Large intestine (tissue), 3 donors: ENCODE measurements at regions not wholly inside any gene's neighbourhood (a gene's known extent, or its start where the extent isn't known, plus 50 kb on each side); places are given as distances from the start of the nearest gene placed in this dataset.
"Not testable (repeated sequence)": the region's sequence is repeated elsewhere in the genome, so short reads cannot be mapped to it uniquely, and the experiment has no call there.

ENCODE experiments used
- DNase-seq, 2 donors: peaks; one replicate each; pipeline versions ENCODE4 v3.0.0 to v3.0.0-alpha.2; 2013
- H3K27ac ChIP-seq: one replicate; pipeline ENCODE4 v1.5.1; 2013; ENCODE audit warnings: low read length
- H3K27me3 ChIP-seq: 2 replicates; pipeline ENCODE4 v1.6.1; 2013; ENCODE audit warnings: low read length; ENCODE audit not compliant: control insufficient read depth, insufficient read depth
- H3K36me3 ChIP-seq: 2 replicates; pipeline ENCODE4 v1.6.1; 2013; ENCODE audit warnings: low read length; ENCODE audit not compliant: control insufficient read depth, insufficient read depth
- H3K4me1 ChIP-seq: one replicate; pipeline ENCODE4 v1.6.1; 2013; ENCODE audit warnings: low read length; ENCODE audit not compliant: control insufficient read depth, insufficient read depth
- H3K4me3 ChIP-seq: one replicate; pipeline ENCODE4 v1.5.1; 2013; ENCODE audit warnings: low read length
- H3K9me3 ChIP-seq: one replicate; pipeline ENCODE4 v1.6.1; 2013; ENCODE audit warnings: mild to moderate bottlenecking, low read depth, low read length, moderate library complexity; ENCODE audit not compliant: control insufficient read depth
- WGBS: methylation state at CpG from one replicate; pipeline ENCODE4 v1.1.5; 2013; ENCODE audit warnings: low lambda C conversion rate; ENCODE audit not compliant: insufficient coverage; 5-methylcytosine and 5-hydroxymethylcytosine counted together

DNA sequence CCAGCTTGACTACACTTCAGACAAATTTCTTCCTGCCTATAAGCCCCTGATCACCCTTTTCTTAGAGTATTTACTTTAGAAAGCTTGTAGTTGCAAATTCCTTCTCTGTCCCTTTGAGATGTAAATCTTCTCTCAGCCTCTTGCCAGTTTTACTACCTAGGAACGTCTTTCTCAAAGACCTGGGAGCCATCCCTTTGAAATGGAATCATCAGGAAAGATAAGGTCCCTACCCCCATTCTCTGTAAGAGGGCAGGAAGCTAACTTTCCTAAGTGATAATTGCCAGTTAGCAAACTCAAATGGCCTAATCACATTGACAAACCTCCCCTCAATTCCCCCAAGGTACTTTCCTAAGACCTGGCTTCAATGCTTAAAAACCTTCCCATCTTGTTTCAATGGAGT, 304.5 kb downstream of the MDFIC start:
- no peaks in the 10 kb centered on the region for H3K9me3 ChIP-seq
- H3K27me3 ChIP-seq = no peaks in the 10 kb centered on the region
- no peaks in the 10 kb centered on the region for H3K36me3 ChIP-seq
- no CpG with 5 or more reads among the region's 1 CpG for WGBS
- H3K4me3 ChIP-seq = no peak overlapping the region
- no peak overlapping the region for H3K27ac ChIP-seq
- H3K4me1 ChIP-seq = no peaks in the 10 kb centered on the region
- DNase-seq = no peak

DNA sequence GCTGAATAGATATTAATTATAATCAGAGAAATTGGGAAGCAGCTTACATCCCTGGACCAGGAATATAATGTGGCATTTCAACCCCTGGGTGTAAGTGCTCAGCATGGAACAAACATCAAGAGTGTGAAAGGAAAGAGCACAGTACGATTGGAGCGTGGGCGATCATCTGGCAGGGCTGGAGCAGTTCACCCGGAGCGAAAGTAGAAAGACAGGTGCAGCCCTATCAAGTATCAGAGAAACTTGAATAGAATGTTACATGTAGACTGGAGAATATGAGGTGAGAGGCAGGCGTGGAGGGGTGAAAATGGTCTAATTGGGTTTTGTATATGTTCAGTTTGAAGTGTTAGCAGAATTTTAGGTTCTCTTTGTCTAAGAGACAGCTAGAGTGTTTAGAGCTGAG, 303.0 kb downstream of the MDFIC start:
- WGBS = no CpG with 5 or more reads among the region's 6 CpGs
- Histone ChIP-seq H3K36me3 (no peaks in the 10 kb centered on the region), H3K9me3 (no peaks in the 10 kb centered on the region), H3K4me1 (no peaks in the 10 kb centered on the region), H3K27me3 (no peaks in the 10 kb centered on the region), H3K27ac (no peak overlapping the region), H3K4me3 (no peak overlapping the region)
- no peak for DNase-seq

DNA sequence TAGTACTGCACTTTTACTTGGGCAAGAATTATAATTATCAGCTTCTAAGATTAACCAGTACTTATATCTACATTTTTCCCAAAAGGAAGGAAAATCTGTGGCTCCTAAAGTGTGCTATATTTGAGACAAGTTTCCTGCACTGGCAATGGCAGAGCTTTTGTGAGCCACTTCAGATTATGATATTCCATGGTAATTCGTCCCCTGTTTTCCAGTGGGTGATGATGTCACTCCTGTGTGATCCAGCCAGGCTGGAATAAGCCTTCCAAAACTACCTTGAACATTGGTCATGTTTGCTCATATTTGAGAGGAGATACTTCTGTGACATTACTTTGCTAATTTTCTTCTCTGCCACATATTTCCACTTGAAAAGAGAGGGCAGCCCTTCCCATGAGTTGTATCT, 302.1 kb downstream of the MDFIC start:
- no CpG with 5 or more reads among the region's 1 CpG for WGBS
- H3K27ac ChIP-seq = no peak overlapping the region
- H3K36me3 ChIP-seq = no peaks in the 10 kb centered on the region
- DNase-seq = no peak
- no peaks in the 10 kb centered on the region for H3K4me1 ChIP-seq
- no peaks in the 10 kb centered on the region for H3K27me3 ChIP-seq
- no peaks in the 10 kb centered on the region for H3K9me3 ChIP-seq
- no peak overlapping the region for H3K4me3 ChIP-seq

DNA sequence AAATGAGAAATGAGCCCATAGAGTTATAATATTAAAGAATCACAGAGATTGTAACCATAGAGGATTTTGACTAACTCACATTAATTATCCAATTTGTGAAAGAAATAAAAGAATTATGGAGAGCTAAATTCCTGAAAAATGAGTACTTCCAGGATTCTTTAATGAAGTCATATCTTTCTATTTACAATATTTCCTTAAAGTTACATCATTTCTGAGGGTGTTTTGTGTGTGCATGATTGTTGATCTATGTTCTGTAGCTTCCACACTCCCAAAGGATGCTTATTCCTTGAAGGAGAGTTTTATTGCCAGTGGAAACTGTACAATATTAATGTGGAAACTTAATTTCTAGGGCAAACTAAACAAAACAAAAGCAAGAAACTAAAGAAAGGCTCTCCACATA, 299.6 kb downstream of the MDFIC start:
- no peaks in the 10 kb centered on the region for H3K4me1 ChIP-seq
- H3K36me3 ChIP-seq = no peaks in the 10 kb centered on the region
- no peak for DNase-seq

DNA sequence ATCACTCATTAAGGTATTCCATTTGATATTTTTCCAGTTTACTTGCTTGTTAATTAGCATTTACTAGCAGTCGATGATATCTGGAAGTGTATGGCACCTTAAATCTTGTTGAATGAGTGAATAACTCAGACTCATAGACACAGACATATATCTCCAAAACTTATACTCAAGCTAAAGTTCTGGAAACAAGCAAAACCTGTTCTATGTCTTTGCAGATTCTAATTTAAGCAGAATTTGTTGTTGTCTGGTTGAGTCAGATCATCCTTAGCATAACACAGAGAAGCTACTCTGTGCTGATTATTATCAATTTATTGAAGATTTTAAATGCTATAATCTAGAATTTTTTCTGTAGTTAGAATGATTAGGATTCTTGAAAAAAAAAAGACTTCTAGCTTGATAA, 296.2 kb downstream of the MDFIC start:
- no peaks in the 10 kb centered on the region for H3K36me3 ChIP-seq
- no peaks in the 10 kb centered on the region for H3K4me1 ChIP-seq
- no peak overlapping the region for H3K27ac ChIP-seq
- H3K9me3 ChIP-seq = no peaks in the 10 kb centered on the region
- no peaks in the 10 kb centered on the region for H3K27me3 ChIP-seq
- no CpG with 5 or more reads among the region's 1 CpG for WGBS
- no peak overlapping the region for H3K4me3 ChIP-seq
- no peak for DNase-seq

More for the DNA sequence above, 299.6 kb downstream of the MDFIC start:
- H3K27me3 ChIP-seq = no peaks in the 10 kb centered on the region
- no peaks in the 10 kb centered on the region for H3K9me3 ChIP-seq
- H3K27ac ChIP-seq = no peak overlapping the region
- H3K4me3 ChIP-seq = no peak overlapping the region

DNA sequence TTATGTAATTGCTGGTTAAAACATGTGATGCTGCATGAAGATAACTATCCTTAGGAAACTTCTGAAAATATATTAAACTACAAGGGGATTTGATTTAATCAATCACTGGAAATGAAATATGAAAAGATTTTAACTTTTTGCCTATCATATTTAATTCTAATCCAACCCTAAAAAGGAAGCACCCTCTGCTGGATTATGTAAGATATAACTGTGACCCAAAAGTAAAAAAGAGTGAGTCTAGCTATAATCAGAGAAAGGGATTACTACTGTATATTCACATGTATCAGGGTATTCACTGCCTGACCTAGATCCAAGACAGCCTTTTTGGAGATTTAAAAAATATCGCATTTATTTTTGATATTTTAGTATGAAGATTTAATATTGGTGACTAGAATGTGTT, 295.5 kb downstream of the MDFIC start:
- Histone ChIP-seq H3K36me3 (no peaks in the 10 kb centered on the region), H3K27ac (no peak overlapping the region), H3K27me3 (no peaks in the 10 kb centered on the region), H3K4me1 (no peaks in the 10 kb centered on the region), H3K9me3 (no peaks in the 10 kb centered on the region), H3K4me3 (no peak overlapping the region)
- no CpG with 5 or more reads among the region's 1 CpG for WGBS
- DNase-seq = no peak

DNA sequence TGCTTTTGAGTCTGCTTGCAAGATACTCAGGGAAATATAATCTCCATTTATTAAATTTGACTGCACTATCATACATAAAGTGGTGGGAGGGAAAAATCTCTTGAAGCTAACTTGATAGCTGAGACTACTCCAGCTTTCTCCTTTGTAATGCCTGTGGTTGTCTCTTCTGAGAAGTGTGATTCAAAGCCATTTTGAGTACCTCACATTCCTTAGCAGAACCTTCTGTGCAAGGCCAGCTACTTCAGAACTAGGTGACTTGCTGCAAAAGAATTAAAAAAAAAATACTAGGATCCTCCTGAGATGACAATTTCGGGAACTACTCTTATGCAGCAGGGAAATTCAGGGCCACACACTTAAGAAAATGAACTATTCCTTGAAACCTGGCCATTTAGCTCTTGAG, 294.8 kb downstream of the MDFIC start:
- H3K4me3 ChIP-seq = no peak overlapping the region
- no peak for DNase-seq
- no peaks in the 10 kb centered on the region for H3K27me3 ChIP-seq
- no peaks in the 10 kb centered on the region for H3K9me3 ChIP-seq
- WGBS = 100% methylated on average over 1 of the region's 1 CpG
- no peaks in the 10 kb centered on the region for H3K36me3 ChIP-seq
- no peaks in the 10 kb centered on the region for H3K4me1 ChIP-seq
- H3K27ac ChIP-seq = no peak overlapping the region

DNA sequence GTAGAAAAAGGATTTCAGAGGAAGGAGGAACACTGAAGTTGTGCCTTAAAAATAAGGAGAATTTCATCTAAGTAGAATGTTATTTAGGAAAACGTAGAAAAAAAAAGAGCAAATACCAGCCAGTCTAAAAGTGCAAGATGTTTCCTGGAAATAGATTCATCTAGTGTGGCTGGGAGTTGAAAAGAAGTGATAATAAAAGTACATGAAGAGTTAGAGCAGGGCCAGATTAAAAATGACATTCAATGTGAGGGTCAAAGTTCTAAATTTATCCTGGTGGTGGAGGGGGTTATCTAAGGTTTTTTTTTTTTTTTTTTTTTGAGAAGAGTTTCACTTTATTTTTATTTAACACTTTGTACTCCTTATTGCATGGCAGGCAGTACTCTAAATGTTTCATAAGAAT, 289.3 kb downstream of the MDFIC start:
- no peak for DNase-seq
- 50% methylated on average over 1 of the region's 1 CpG for WGBS

DNA sequence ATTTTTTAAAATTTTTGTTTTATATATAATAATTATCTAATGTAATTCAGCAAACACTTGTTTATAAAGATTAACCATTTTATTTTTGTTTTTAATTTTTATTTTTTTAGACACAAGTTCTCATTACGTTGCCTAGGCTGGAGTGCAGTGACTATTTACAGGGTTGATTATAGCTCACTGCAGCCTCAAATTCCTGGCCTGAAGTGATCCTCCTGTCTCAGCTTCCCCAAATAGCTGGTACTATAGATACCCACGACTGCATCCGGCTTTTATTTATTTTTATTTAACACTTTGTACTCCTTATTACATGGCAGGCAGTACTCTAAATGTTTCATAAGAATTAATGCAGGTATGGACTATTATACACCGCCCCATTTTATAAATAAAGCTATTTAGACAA, 288.7 kb downstream of the MDFIC start:
- H3K4me1 ChIP-seq = no peaks in the 10 kb centered on the region
- H3K9me3 ChIP-seq = peaks cover 7% of the 10 kb centered on the region
- H3K27ac ChIP-seq = no peak overlapping the region
- 73% methylated on average over 3 of the region's 4 CpGs for WGBS
- no peaks in the 10 kb centered on the region for H3K27me3 ChIP-seq
- no peak for DNase-seq
- H3K36me3 ChIP-seq = no peaks in the 10 kb centered on the region
- no peak overlapping the region for H3K4me3 ChIP-seq

More for the DNA sequence above, 289.3 kb downstream of the MDFIC start:
- H3K27ac ChIP-seq = no peak overlapping the region
- H3K4me3 ChIP-seq = no peak overlapping the region
- H3K4me1 ChIP-seq = no peaks in the 10 kb centered on the region
- no peaks in the 10 kb centered on the region for H3K36me3 ChIP-seq
- H3K9me3 ChIP-seq = peaks cover 5% of the 10 kb centered on the region
- H3K27me3 ChIP-seq = no peaks in the 10 kb centered on the region

DNA sequence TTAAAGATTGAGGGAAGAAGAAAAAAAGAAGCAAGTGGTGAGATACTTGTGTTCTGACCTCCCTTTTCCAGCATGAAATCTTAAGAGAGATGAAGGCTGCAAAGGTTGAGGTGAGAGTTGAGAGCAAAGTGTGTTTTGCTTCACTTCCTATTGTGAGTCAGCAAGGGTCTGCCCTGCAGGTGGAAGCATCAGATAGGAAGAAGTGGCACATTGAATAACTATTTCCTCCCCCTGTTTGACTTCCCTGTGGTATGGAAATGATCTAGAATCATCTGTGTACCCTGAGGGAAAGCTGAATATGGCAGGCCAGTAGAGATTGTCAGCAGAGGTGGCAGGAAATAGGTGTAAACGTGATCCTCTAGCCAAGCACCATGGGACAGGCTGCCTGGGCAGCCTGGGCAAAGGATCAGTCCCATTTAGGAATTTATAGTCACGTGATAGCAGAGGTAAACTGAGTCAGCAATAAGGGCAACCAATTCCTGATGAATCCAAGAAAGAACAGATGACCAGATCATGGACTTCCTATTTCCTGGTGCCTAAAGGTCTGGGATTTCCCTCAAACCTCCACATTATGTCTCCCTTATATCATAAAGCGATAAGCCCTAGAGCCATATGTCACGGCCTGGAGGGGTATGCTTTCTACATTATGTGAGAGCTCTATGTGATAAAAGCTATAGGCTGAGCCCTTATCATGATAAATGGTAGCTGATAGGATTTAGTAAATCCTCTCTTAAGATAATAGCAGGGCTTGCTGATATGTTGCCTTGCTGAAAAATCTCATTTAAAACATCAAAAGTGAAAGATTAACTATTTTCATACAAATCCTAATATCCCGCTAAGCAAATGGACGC, 287.0 kb downstream of the MDFIC start:
- no peak overlapping the region for H3K27ac ChIP-seq
- H3K27me3 ChIP-seq = no peaks in the 10 kb centered on the region
- no peaks in the 10 kb centered on the region for H3K36me3 ChIP-seq
- DNase-seq = no peak
- WGBS = 60% methylated on average over 2 of the region's 6 CpGs
- H3K4me3 ChIP-seq = no peak overlapping the region
- H3K4me1 ChIP-seq = no peaks in the 10 kb centered on the region
- peaks cover 7% of the 10 kb centered on the region for H3K9me3 ChIP-seq

DNA sequence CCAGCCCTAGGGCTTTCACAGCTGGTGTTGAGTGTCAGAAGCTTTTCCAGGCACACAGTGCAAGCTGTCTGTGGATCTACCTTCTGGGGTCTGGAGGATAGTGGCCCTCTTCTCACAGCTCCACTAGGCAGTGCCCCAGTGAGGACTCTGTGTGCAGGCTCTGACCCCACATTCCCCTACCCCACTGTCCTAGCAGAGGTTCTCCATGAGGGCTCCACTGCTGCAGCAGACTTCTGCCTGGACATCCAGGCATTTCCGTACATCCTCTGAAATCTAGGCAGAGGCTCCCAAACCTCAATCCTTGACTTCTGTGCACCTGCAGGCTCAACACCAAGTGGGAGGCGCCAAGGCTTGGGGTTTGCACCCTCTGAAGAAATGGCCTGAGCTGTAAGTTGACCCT, 284.5 kb downstream of the MDFIC start:
- not testable (repeated sequence) for H3K4me1 ChIP-seq, H3K4me3 ChIP-seq, H3K27ac ChIP-seq, H3K9me3 ChIP-seq, H3K27me3 ChIP-seq, DNase-seq, H3K36me3 ChIP-seq
- no CpG with 5 or more reads among the region's 2 CpGs for WGBS
